ENCODE measurements at regions not wholly inside any gene's neighbourhood (a gene's known extent, or its start where the extent isn't known, plus 50 kb on each side); places are given as distances from the start of the nearest gene placed in this dataset.

GRCh38 chr6:104613416-104614001 lies 246.2 kb downstream of the HACE1 start:
- Histone ChIP-seq H2AFZ (ENCODE audit: low read depth, low read length) (no peak overlapping the region), H3K9me3 (ENCODE audit: low read length) (no peaks in the 10 kb centered on the region), H3F3A (ENCODE audit: insufficient read depth, low read length, poor library complexity, severe bottlenecking) (no peaks in the 10 kb centered on the region), H3K9me2 (ENCODE audit: insufficient read depth, low read length) (no peaks in the 10 kb centered on the region), H3K27me3 (ENCODE audit: insufficient read depth, low read depth, low read length) (no peaks in the 10 kb centered on the region), H3K4me3 (ENCODE audit: low read length) (no peak overlapping the region), H4K20me1 (ENCODE audit: insufficient read depth) (no peaks in the 10 kb centered on the region), H3K79me2 (replicated peaks; ENCODE audit: insufficient read depth, low read length) (no peaks in the 10 kb centered on the region), H3K27ac (ENCODE audit: low read length) (no peak overlapping the region), H3K4me2 (ENCODE audit: low read length) (no peak overlapping the region), H3K36me3 (ENCODE audit: insufficient read depth, low read length) (no peaks in the 10 kb centered on the region), H3K9ac (ENCODE audit: low read length) (no peak overlapping the region)
- no peak for TF ChIP-seq RAD21 (conservative IDR thresholded peaks at IDR 0.05)
- TF ChIP-seq POLR2AphosphoS5 (IDR thresholded peaks at IDR 0.05), result no peak
- no peak for TF ChIP-seq MXI1 (conservative IDR thresholded peaks at IDR 0.05; ENCODE audit: poor library complexity, severe bottlenecking)
- TF ChIP-seq SMC3 (conservative IDR thresholded peaks at IDR 0.05; ENCODE audit: poor library complexity), result no peak
- no peak for TF ChIP-seq EP300 (conservative IDR thresholded peaks at IDR 0.05; ENCODE audit: poor library complexity, severe bottlenecking)
- TF ChIP-seq REST (IDR thresholded peaks at IDR 0.05; ENCODE audit: borderline replicate concordance), result no peak
- no peak for TF ChIP-seq TAF1 (IDR thresholded peaks at IDR 0.05; ENCODE audit: low read depth)
- TF ChIP-seq CTCF (IDR thresholded peaks at IDR 0.05; ENCODE audit: poor library complexity, severe bottlenecking), result no peak
- no peak for TF ChIP-seq EZH2 (IDR thresholded peaks at IDR 0.05; ENCODE audit: borderline replicate concordance, insufficient read depth, low read length, poor library complexity, severe bottlenecking)

- H3K4me2 ChIP-seq (ENCODE audit: low read length), result no peak overlapping the region
- H2AFZ ChIP-seq (ENCODE audit: low read depth, low read length), result no peak overlapping the region
- no peaks in the 10 kb centered on the region for H3K36me3 ChIP-seq (ENCODE audit: insufficient read depth, low read length)
- no peak overlapping the region for H3K9ac ChIP-seq (ENCODE audit: low read length)
- no peaks in the 10 kb centered on the region for H3K27me3 ChIP-seq (ENCODE audit: insufficient read depth, low read depth, low read length)
- H3F3A ChIP-seq (ENCODE audit: insufficient read depth, low read length, poor library complexity, severe bottlenecking), result no peaks in the 10 kb centered on the region
- no peaks in the 10 kb centered on the region for H3K9me2 ChIP-seq (ENCODE audit: insufficient read depth, low read length)
- no peak overlapping the region for H3K27ac ChIP-seq (ENCODE audit: low read length)
- no peaks in the 10 kb centered on the region for H3K9me3 ChIP-seq (ENCODE audit: low read length)
- no peaks in the 10 kb centered on the region for H4K20me1 ChIP-seq (ENCODE audit: insufficient read depth)
- H3K4me3 ChIP-seq (ENCODE audit: low read length), result no peak overlapping the region
- no peak for TF ChIP-seq RAD21 (conservative IDR thresholded peaks at IDR 0.05)
- no peak for TF ChIP-seq POLR2AphosphoS5 (IDR thresholded peaks at IDR 0.05)
- TF ChIP-seq CTCF (IDR thresholded peaks at IDR 0.05; ENCODE audit: poor library complexity, severe bottlenecking), result no peak
- TF ChIP-seq EP300 (conservative IDR thresholded peaks at IDR 0.05; ENCODE audit: poor library complexity, severe bottlenecking), result no peak
- no peak for TF ChIP-seq EZH2 (IDR thresholded peaks at IDR 0.05; ENCODE audit: borderline replicate concordance, insufficient read depth, low read length, poor library complexity, severe bottlenecking)
- TF ChIP-seq REST (IDR thresholded peaks at IDR 0.05; ENCODE audit: borderline replicate concordance), result no peak
- H3K79me2 ChIP-seq (replicated peaks; ENCODE audit: insufficient read depth, low read length), result no peaks in the 10 kb centered on the region
These were observed 247.2 kb downstream of the HACE1 start for GRCh38 chr6:104612541-104612940.
